Activated T-cell treated with anti-CD3 and anti-CD28 coated beads, Interleukin-2, amount 50 U/mL, for 24 hours (primary cell): ENCODE measurements at regions not wholly inside any gene's neighbourhood (a gene's known extent, or its start where the extent isn't known, plus 50 kb on each side); places are given as distances from the start of the nearest gene placed in this dataset.

Experiments
- DNase-seq: peaks from one replicate; pipeline ENCODE4 v3.0.0-alpha.2; 2020
- H3K27ac Mint-ChIP-seq: 2 replicates; pipeline ENCODE4 v1.8.0; 2020; ENCODE audit warnings: mild to moderate bottlenecking, mixed read lengths
- H3K27me3 Mint-ChIP-seq: 2 replicates; pipeline ENCODE4 v1.8.0; 2020; ENCODE audit warnings: mixed read lengths
- H3K36me3 Mint-ChIP-seq: 2 replicates; pipeline ENCODE4 v1.8.0; 2020; ENCODE audit warnings: low read depth, mixed read lengths
- H3K4me1 Mint-ChIP-seq: 2 replicates; pipeline ENCODE4 v1.8.0; 2020; ENCODE audit warnings: low read depth, mixed read lengths
- H3K4me3 Mint-ChIP-seq: 2 replicates; pipeline ENCODE4 v1.8.0; 2020; ENCODE audit warnings: mild to moderate bottlenecking, moderate library complexity, mixed read lengths
- H3K9me3 Mint-ChIP-seq: 2 replicates; pipeline ENCODE4 v1.8.0; 2020; ENCODE audit warnings: mixed read lengths

GRCh38 chr15:47502041-47502440 is 215.3 kb upstream of the SEMA6D start:
- H3K4me3 Mint-ChIP-seq: no peak overlapping the region
- H3K4me1 Mint-ChIP-seq: no peaks in the 10 kb centered on the region
- DNase-seq: no peak
- no peaks in the 10 kb centered on the region for H3K36me3 Mint-ChIP-seq
- H3K9me3 Mint-ChIP-seq: no peaks in the 10 kb centered on the region
- H3K27me3 Mint-ChIP-seq: no peaks in the 10 kb centered on the region
- no peak overlapping the region for H3K27ac Mint-ChIP-seq

- no peak overlapping the region for H3K27ac Mint-ChIP-seq
- no peaks in the 10 kb centered on the region for H3K9me3 Mint-ChIP-seq
- H3K4me3 Mint-ChIP-seq: no peak overlapping the region
- no peaks in the 10 kb centered on the region for H3K36me3 Mint-ChIP-seq
- no peaks in the 10 kb centered on the region for H3K27me3 Mint-ChIP-seq
- no peaks in the 10 kb centered on the region for H3K4me1 Mint-ChIP-seq
- DNase-seq: no peak
These were observed 213.4 kb upstream of the SEMA6D start for GRCh38 chr15:47503876-47504275.

DNA sequence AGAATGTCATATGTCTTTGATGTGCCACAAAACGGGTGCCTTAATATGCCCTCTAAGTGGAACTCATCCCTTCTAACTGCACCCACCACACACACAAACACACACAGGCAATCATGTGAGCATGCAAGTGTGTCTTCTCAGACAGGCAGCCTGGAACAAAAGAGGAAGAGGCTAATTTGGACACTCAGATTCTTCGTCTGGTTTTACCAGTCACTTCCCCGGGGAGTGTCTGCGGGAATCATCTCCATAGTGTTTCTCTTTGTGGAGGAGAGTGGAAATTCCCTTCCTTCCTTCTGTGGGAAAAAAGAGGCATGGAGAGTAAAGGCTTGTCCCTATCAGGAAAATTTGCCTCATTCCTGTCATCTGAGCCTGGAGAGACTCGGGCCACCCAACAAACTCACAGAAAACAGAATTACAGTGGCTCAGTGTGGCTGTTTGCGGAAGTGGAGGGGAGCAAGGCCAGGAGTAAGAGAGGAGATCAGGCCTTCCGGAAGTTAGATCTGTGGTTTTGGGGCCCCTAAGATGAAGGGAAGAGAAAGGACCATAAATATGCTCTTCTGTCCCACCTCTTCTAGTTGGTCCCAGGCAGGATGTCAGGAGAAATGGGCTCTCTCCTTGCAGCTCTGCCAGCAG is 212.6 kb upstream of the SEMA6D start:
- H3K9me3 Mint-ChIP-seq: no peaks in the 10 kb centered on the region
- H3K27ac Mint-ChIP-seq: no peak overlapping the region
- no peak overlapping the region for H3K4me3 Mint-ChIP-seq
- no peaks in the 10 kb centered on the region for H3K36me3 Mint-ChIP-seq
- no peaks in the 10 kb centered on the region for H3K27me3 Mint-ChIP-seq
- DNase-seq: no peak
- H3K4me1 Mint-ChIP-seq: no peaks in the 10 kb centered on the region

GRCh38 chr15:47505712-47506328 is 211.5 kb upstream of the SEMA6D start:
- no peaks in the 10 kb centered on the region for H3K4me1 Mint-ChIP-seq
- H3K36me3 Mint-ChIP-seq: no peaks in the 10 kb centered on the region
- no peak overlapping the region for H3K27ac Mint-ChIP-seq
- H3K9me3 Mint-ChIP-seq: no peaks in the 10 kb centered on the region
- H3K27me3 Mint-ChIP-seq: no peaks in the 10 kb centered on the region
- no peak for DNase-seq
- no peak overlapping the region for H3K4me3 Mint-ChIP-seq

GRCh38 chr15:47506329-47507100 is 210.8 kb upstream of the SEMA6D start:
- Mint-ChIP-seq H3K36me3 (no peaks in the 10 kb centered on the region), H3K27ac (no peak overlapping the region), H3K27me3 (no peaks in the 10 kb centered on the region), H3K4me1 (no peaks in the 10 kb centered on the region), H3K4me3 (no peak overlapping the region), H3K9me3 (no peaks in the 10 kb centered on the region)
- no peak for DNase-seq

GRCh38 chr15:47507221-47507985 is 209.9 kb upstream of the SEMA6D start:
- H3K27me3 Mint-ChIP-seq: no peaks in the 10 kb centered on the region
- H3K4me1 Mint-ChIP-seq: no peaks in the 10 kb centered on the region
- no peaks in the 10 kb centered on the region for H3K36me3 Mint-ChIP-seq
- DNase-seq: no peak
- no peak overlapping the region for H3K4me3 Mint-ChIP-seq
- no peaks in the 10 kb centered on the region for H3K9me3 Mint-ChIP-seq
- no peak overlapping the region for H3K27ac Mint-ChIP-seq

DNA sequence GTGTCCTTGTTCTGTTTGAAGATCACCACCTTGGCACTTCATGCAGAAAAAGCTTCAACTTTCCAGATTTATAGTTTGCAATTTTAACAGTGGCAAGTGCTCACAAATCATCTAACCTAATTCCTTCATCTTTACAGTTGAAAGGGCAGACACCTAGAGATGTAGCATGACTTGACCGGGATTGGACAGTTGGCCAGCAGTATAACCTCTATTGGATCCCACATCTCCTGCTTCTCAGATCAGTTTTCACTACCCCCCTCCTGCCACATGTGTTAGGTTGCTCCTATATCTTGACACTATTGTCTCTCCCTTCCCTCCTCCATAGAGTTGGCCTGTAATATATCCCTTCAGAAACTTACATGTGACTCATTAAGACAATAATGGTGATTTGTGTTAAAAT is 206.0 kb upstream of the SEMA6D start:
- no peak for DNase-seq
- Mint-ChIP-seq H3K4me3 (no peak overlapping the region), H3K27me3 (no peaks in the 10 kb centered on the region), H3K4me1 (no peaks in the 10 kb centered on the region), H3K9me3 (no peaks in the 10 kb centered on the region), H3K27ac (no peak overlapping the region), H3K36me3 (no peaks in the 10 kb centered on the region)

GRCh38 chr15:47513471-47513870 is 203.8 kb upstream of the SEMA6D start:
- Mint-ChIP-seq H3K4me1 (no peaks in the 10 kb centered on the region), H3K36me3 (no peaks in the 10 kb centered on the region), H3K27ac (no peak overlapping the region), H3K27me3 (no peaks in the 10 kb centered on the region), H3K9me3 (no peaks in the 10 kb centered on the region), H3K4me3 (no peak overlapping the region)
- DNase-seq: no peak

DNA sequence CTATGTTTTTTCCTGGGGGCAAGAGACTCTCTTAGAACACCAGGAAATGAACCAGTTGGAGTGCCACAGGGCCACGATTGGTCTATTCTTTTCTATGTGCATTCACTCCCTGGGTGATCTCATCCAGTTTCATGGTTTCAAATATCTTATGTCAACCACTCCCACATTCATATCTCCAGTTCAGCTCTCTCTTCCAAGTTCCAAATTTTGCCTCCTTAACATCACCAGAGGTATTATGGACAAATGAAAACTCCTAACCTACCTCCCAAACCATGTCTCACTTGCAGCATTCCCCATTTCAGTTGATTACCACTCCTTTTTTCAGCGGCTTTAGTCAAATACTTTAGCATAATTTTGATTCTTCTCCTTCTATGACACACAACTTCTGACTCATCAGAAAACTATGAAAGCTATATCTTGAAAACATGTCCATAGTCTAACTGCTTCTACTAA is 203.1 kb upstream of the SEMA6D start:
- Mint-ChIP-seq H3K4me1 (no peaks in the 10 kb centered on the region), H3K9me3 (no peaks in the 10 kb centered on the region), H3K4me3 (no peak overlapping the region), H3K27me3 (no peaks in the 10 kb centered on the region), H3K27ac (no peak overlapping the region), H3K36me3 (no peaks in the 10 kb centered on the region)
- no peak for DNase-seq

DNA sequence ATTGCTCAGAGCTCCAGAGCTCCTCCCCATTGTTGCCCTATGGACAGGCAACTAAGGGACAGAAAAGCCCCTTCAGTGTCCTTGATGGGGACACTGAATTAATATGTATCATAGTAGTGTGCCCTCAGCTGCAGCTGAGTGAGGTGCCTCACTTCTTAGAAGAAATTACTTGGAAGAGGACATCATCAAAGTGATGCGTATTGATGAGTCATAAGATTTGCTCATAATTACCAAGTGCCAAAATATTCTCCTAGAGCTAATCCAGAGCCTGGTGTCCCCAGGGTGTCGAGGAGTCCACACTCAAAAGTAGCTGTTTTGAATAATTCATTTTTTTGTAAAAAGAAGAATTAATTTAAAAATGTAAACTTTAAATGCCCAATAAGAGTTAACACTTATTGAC is 200.7 kb upstream of the SEMA6D start:
- Mint-ChIP-seq H3K9me3 (no peaks in the 10 kb centered on the region), H3K4me1 (no peaks in the 10 kb centered on the region), H3K4me3 (no peak overlapping the region), H3K27me3 (no peaks in the 10 kb centered on the region), H3K27ac (no peak overlapping the region), H3K36me3 (no peaks in the 10 kb centered on the region)
- no peak for DNase-seq

DNA sequence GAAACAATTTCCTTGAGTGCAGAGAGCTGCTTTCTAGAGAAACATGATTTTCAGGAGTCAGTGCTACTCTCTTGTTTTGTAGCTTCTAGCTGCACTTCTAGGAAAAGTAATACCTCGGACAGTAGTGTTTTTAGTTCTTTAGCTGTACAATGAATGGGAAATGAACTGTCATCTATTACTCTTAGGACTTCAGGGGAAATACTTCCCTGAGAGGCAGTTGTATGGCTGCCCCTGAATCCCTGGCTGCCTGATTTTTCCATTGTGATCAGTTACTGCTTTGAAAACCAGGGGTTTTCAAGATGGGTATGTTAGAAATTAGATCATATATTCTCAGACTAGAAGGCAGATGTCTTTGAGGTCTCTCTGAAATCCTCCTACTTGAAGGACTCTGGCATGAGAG is 200.3 kb upstream of the SEMA6D start:
- Mint-ChIP-seq H3K27me3 (no peaks in the 10 kb centered on the region), H3K4me3 (no peak overlapping the region), H3K4me1 (no peaks in the 10 kb centered on the region), H3K36me3 (no peaks in the 10 kb centered on the region), H3K27ac (no peak overlapping the region), H3K9me3 (peaks cover 1% of the 10 kb centered on the region)
- DNase-seq: no peak

DNA sequence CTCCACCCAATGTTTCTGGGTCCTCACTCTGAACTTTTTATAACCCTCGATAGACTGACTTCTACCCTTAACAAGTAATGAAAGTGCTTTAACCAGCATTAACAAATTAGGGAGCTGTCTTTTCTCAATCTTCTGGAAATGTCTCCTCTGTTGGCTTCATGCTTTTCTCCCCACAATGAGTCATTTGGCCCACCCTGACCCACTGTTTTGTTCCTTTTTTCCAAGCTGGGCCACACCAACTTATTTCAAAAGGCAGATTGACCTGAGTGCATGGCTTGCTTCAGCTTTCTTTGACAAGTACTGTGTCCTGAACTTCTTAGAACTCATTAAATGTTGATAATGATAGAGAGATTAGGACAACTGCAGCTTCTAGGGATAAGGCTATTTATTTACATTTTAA is 199.6 kb upstream of the SEMA6D start:
- Mint-ChIP-seq H3K4me1 (no peaks in the 10 kb centered on the region), H3K4me3 (no peak overlapping the region), H3K27me3 (no peaks in the 10 kb centered on the region), H3K27ac (no peak overlapping the region), H3K9me3 (peaks cover 1% of the 10 kb centered on the region), H3K36me3 (no peaks in the 10 kb centered on the region)
- DNase-seq: no peak

DNA sequence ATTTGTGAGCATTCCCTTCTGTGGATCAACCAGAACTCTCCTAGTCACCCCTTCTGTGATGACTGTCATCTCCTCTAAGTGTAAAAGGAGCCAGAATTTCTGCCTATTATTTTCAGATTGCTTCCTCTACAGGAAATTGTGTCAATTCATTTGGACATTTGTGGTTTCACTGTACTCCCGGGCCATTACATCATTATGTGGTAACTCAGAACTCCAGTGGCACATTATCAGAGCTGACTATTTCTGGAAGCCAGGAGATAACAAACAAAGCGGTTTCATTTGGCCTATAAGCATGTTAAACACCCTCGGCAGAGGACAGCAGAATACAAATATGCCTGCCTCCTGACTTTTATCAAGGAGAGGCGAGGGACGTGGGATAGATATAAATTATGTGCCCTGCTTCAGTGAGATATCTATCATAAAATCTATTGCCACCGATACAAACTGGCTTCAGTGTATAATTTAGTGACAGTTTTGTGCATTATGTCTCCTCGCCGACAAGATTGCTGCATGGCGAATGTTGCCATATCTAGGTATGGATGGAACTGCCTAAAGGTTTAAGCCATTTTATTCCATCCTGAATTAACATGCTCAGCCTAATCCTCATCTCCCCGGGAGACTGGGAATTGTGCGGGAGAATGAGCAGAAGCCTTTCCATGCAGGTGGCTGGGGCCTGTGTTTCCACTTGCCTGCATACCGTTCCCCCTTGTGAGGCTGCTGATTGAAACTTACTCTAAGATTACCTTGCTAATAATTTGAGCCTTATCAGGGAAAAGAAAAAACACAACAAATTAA is 193.4 kb upstream of the SEMA6D start:
- no peak overlapping the region for H3K4me3 Mint-ChIP-seq

GRCh38 chr15:47529241-47529640 is 188.1 kb upstream of the SEMA6D start:
- Mint-ChIP-seq H3K36me3 (no peaks in the 10 kb centered on the region), H3K4me1 (no peaks in the 10 kb centered on the region), H3K27me3 (no peaks in the 10 kb centered on the region), H3K9me3 (peaks cover 7% of the 10 kb centered on the region), H3K4me3 (no peak overlapping the region), H3K27ac (no peak overlapping the region)
- no peak for DNase-seq

More for the DNA sequence above, 193.4 kb upstream of the SEMA6D start:
- H3K27ac Mint-ChIP-seq: no peak overlapping the region
- peaks cover 1% of the 10 kb centered on the region for H3K9me3 Mint-ChIP-seq
- H3K36me3 Mint-ChIP-seq: no peaks in the 10 kb centered on the region
- no peak for DNase-seq
- H3K27me3 Mint-ChIP-seq: no peaks in the 10 kb centered on the region
- H3K4me1 Mint-ChIP-seq: no peaks in the 10 kb centered on the region
